ENCODE measurements at regions not wholly inside any gene's neighbourhood (a gene's known extent, or its start where the extent isn't known, plus 50 kb on each side); places are given as distances from the start of the nearest gene placed in this dataset.

DNA sequence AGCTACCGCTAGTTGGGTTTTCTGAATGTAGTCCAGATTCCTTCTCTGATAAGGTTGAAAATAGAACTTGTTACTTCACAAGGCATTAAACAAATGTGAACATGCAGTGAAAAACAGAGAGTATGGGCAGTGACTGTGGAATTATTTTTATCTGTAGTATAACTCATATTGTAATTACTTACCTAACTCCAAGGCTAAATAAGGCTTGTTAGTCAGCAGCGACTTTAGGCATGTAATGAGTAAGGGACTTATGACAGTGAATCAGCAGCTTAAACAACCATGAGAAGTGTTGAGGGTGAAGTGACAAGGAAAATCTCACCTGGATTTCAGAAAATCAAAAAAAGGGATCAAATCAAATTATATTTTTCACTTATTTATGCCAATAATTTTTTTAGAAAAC, 1719.5 kb upstream of the MIR17HG start:
- H3K14ac ChIP-seq (replicated peaks; ENCODE audit: low read depth, low read length): no peak overlapping the region
- no peak overlapping the region for H2AFZ ChIP-seq (replicated peaks; ENCODE audit: low read length, poor library complexity)
- H2AK5ac ChIP-seq (ENCODE audit: low read depth, low read length): no peak overlapping the region
- DNase-seq (no peak), ATAC-seq (ENCODE audit: low read depth) (no peak)
- no peak for TF ChIP-seq POLR2A (IDR thresholded peaks at IDR 0.05; ENCODE audit: low read depth, low read length)
- no peak for TF ChIP-seq MAFK (IDR thresholded peaks at IDR 0.05; ENCODE audit: low read depth, low read length)
- no peak for TF ChIP-seq RFX5 (IDR thresholded peaks at IDR 0.05; ENCODE audit: low read depth, low read length)
- TF ChIP-seq RAD21 (IDR thresholded peaks at IDR 0.05; ENCODE audit: low read length): no peak
- no peak for TF ChIP-seq FOS (IDR thresholded peaks at IDR 0.05; ENCODE audit: low read depth, low read length)
- no peak for TF ChIP-seq NFE2L2 (IDR thresholded peaks at IDR 0.05; ENCODE audit: low read depth, low read length)
- no peak for TF ChIP-seq CTCF (conservative IDR thresholded peaks at IDR 0.05; ENCODE audit: low read depth, low read length)
- no peak for TF ChIP-seq CHD1 (IDR thresholded peaks at IDR 0.05; ENCODE audit: low read depth, low read length)
- TF ChIP-seq BHLHE40 (IDR thresholded peaks at IDR 0.05; ENCODE audit: low read depth, low read length): no peak
- no peak for TF ChIP-seq RCOR1 (IDR thresholded peaks at IDR 0.05; ENCODE audit: insufficient replicate concordance, low read length)
- TF ChIP-seq, protein P1, sequence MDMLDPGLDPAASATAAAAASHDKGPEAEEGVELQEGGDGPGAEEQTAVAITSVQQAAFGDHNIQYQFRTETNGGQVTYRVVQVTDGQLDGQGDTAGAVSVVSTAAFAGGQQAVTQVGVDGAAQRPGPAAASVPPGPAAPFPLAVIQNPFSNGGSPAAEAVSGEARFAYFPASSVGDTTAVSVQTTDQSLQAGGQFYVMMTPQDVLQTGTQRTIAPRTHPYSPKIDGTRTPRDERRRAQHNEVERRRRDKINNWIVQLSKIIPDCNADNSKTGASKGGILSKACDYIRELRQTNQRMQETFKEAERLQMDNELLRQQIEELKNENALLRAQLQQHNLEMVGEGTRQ (IDR thresholded peaks at IDR 0.05; ENCODE audit: low read depth, low read length): no peak
- no peak for TF ChIP-seq MXI1 (IDR thresholded peaks at IDR 0.05; ENCODE audit: borderline replicate concordance, low read depth, low read length)
- TF ChIP-seq ELK1 (IDR thresholded peaks at IDR 0.05; ENCODE audit: borderline replicate concordance, low read depth, low read length): no peak
- no peak for TF ChIP-seq SMC3 (IDR thresholded peaks at IDR 0.05; ENCODE audit: low read depth, low read length)
- no peak for TF ChIP-seq MAZ (IDR thresholded peaks at IDR 0.05; ENCODE audit: borderline replicate concordance, low read depth, low read length)
- no peak overlapping the region for H3K4me2 ChIP-seq (ENCODE audit: low read depth, low read length)
- no peak overlapping the region for H2BK5ac ChIP-seq (ENCODE audit: low read depth, low read length, poor library complexity, severe bottlenecking)
- in situ Hi-C loops (cut with MboI; ENCODE audit: low sequenced_read_pairs) (no loop called here), intact Hi-C loops (cut with micrococcal nuclease) (no loop called here), dilution Hi-C loops (cut with HindIII; ENCODE audit: low sequenced_read_pairs, unreplicated experiment) (no loop called here)
- CTCF ChIA-PET: no interaction called here
- H4K8ac ChIP-seq (ENCODE audit: low read depth in 2 of 2, low read length in 2 of 2): no peak overlapping the region
- H3K4me1 ChIP-seq (ENCODE audit: control insufficient read depth, insufficient read depth, low read length): no peaks in the 10 kb centered on the region
- H3K4me3 ChIP-seq (ENCODE audit: insufficient read depth, low read depth, low read length): no peak overlapping the region
- H3K27me3 ChIP-seq (ENCODE audit: control insufficient read depth, insufficient read depth, low read length): no peaks in the 10 kb centered on the region
- no peak overlapping the region for H4K5ac ChIP-seq (ENCODE audit: low read depth, low read length)
- H3K27ac ChIP-seq (ENCODE audit: insufficient read depth, low read length): no peak overlapping the region
- H3K9me1 ChIP-seq (ENCODE audit: insufficient read depth, low read length): no peaks in the 10 kb centered on the region
- no peak overlapping the region for H2BK20ac ChIP-seq (ENCODE audit: low read depth, low read length)
- POLR2A ChIA-PET (ENCODE audit: unreplicated experiment): no interaction called here
- no peaks in the 10 kb centered on the region for H3K9me3 ChIP-seq (ENCODE audit: control insufficient read depth, insufficient read depth, low read length)
- no peaks in the 10 kb centered on the region for H3K36me3 ChIP-seq (ENCODE audit: control insufficient read depth, insufficient read depth, low read length)
- H3K79me1 ChIP-seq (ENCODE audit: low read depth in 1 of 2, low read length in 2 of 2): no peaks in the 10 kb centered on the region
- H3K23ac ChIP-seq (ENCODE audit: low read depth, low read length): no peak overlapping the region
- no peak overlapping the region for H2BK120ac ChIP-seq (ENCODE audit: low read depth, low read length)
- H3K9ac ChIP-seq (ENCODE audit: low read depth, low read length): no peak overlapping the region
- H3K18ac ChIP-seq (ENCODE audit: low read depth, low read length): no peak overlapping the region
- H3K56ac ChIP-seq (ENCODE audit: extremely low read depth, insufficient read depth, low read length): no peak overlapping the region
- H3K4ac ChIP-seq (ENCODE audit: low read depth, low read length): no peak overlapping the region
- no peak overlapping the region for H2BK15ac ChIP-seq (ENCODE audit: low read depth, low read length)
- H2AK9ac ChIP-seq (replicated peaks; ENCODE audit: low read depth, low read length, poor library complexity): no peak overlapping the region
- BruUV-seq (replicated peaks): no TSS peak
- WGBS, 2 experiments (ENCODE audit: extremely low coverage in 2 of 2, insufficient read length in 1 of 2): no CpG with 5 or more reads among the region's 2 CpGs
- no peaks in the 10 kb centered on the region for H4K20me1 ChIP-seq (ENCODE audit: insufficient read depth, low read length)
- no peak overlapping the region for H4K91ac ChIP-seq (ENCODE audit: insufficient read depth, low read depth, low read length)

Measured in IMR-90 (cell line).